UCSD-AML1 (cell line): ENCODE measurements at regions not wholly inside any gene's neighbourhood (a gene's known extent, or its start where the extent isn't known, plus 50 kb on each side); places are given as distances from the start of the nearest gene placed in this dataset.
"Not testable (repeated sequence)": the region's sequence is repeated elsewhere in the genome, so short reads cannot be mapped to it uniquely, and the experiment has no call there.

Experiments used
- DNase-seq: peaks from one replicate; lab custom pipeline; 2025; ENCODE audit not compliant: unreplicated experiment; lab: John Stamatoyannopoulos, UW

- DNase-seq = no peak
Measured at GRCh38 chr21:24628536-24628935, 978.7 kb downstream of the MRPL39 start.

GRCh38 chr21:24628046-24628445 is 979.2 kb downstream of the MRPL39 start:
- no peak for DNase-seq

GRCh38 chr21:24617819-24618218 is 989.5 kb downstream of the MRPL39 start:
- no peak for DNase-seq

- DNase-seq = no peak
Measured at GRCh38 chr21:24594082-24594481, 1013.2 kb downstream of the MRPL39 start.

GRCh38 chr21:24590261-24590660 is 1017.0 kb downstream of the MRPL39 start:
- DNase-seq = no peak

GRCh38 chr21:24583473-24583872 is 1023.8 kb downstream of the MRPL39 start:
- no peak for DNase-seq

- DNase-seq = no peak
Measured at GRCh38 chr21:24577301-24577700, 1030.0 kb downstream of the MRPL39 start.

- no peak for DNase-seq
Measured at GRCh38 chr21:24561291-24561690, 1046.0 kb downstream of the MRPL39 start.

- no peak for DNase-seq
Measured at GRCh38 chr21:24552491-24552890, 1054.8 kb downstream of the MRPL39 start.

- DNase-seq = no peak
Measured at GRCh38 chr21:24545807-24546361, 1061.4 kb downstream of the MRPL39 start.

- DNase-seq = no peak
Measured at GRCh38 chr21:24514081-24514733, 1093.1 kb downstream of the MRPL39 start.

- no peak for DNase-seq
Measured at GRCh38 chr21:24509131-24509530, 1098.2 kb downstream of the MRPL39 start.

- no peak for DNase-seq
Measured at GRCh38 chr21:24486973-24487372, 1120.3 kb downstream of the MRPL39 start.

GRCh38 chr21:24483361-24483760 is 1123.9 kb downstream of the MRPL39 start:
- DNase-seq = not testable (repeated sequence)

- peak; percentile 7 for DNase-seq
Measured at GRCh38 chr21:24470852-24471251, 1136.4 kb downstream of the MRPL39 start.

GRCh38 chr21:24456358-24456757 is 1150.9 kb downstream of the MRPL39 start:
- no peak for DNase-seq

- no peak for DNase-seq
Measured at GRCh38 chr21:24450119-24450518, 1157.2 kb downstream of the MRPL39 start.

- no peak for DNase-seq
Measured at GRCh38 chr21:24445517-24445916, 1161.8 kb downstream of the MRPL39 start.

GRCh38 chr21:24444736-24445135 is 1162.5 kb downstream of the MRPL39 start:
- DNase-seq = no peak

- DNase-seq = no peak
Measured at GRCh38 chr21:24436236-24436635, 1171.0 kb downstream of the MRPL39 start.

- DNase-seq = peak; percentile 14
Measured at GRCh38 chr21:24428591-24429199, 1178.6 kb downstream of the MRPL39 start.

- no peak for DNase-seq
Measured at GRCh38 chr21:24424776-24425175, 1182.5 kb downstream of the MRPL39 start.

- DNase-seq = no peak
Measured at GRCh38 chr21:24423546-24423945, 1183.7 kb downstream of the MRPL39 start.
